ENCODE measurements at regions not wholly inside any gene's neighbourhood (a gene's known extent, or its start where the extent isn't known, plus 50 kb on each side); places are given as distances from the start of the nearest gene placed in this dataset.

GRCh38 chr6:170073846-170074245, 217.0 kb downstream of the DLL1 start:
- POLR2A ChIA-PET (ENCODE audit: partially characterized antibody), result no interaction called here
- Histone ChIP-seq H3K18ac (ENCODE audit: extremely low read depth, low read length) (no peak overlapping the region), H2AK5ac (ENCODE audit: low read depth, low read length) (no peak overlapping the region), H3K79me1 (ENCODE audit: low read depth, low read length) (no peaks in the 10 kb centered on the region), H2BK20ac (ENCODE audit: low read length) (no peak overlapping the region), H4K8ac (ENCODE audit: extremely low read depth, insufficient read depth, low read length) (no peak overlapping the region), H3K23ac (ENCODE audit: insufficient read length) (no peak overlapping the region), H3K56ac (replicated peaks; ENCODE audit: insufficient read length, low read depth, low read length) (no peak overlapping the region), H3K79me2 (ENCODE audit: control insufficient read depth in 1 of 2, insufficient read depth in 2 of 2, low read length in 2 of 2) (no peaks in the 10 kb centered on the region), H2BK5ac (ENCODE audit: low read depth, low read length) (no peak overlapping the region), H3K27ac (ENCODE audit: low read depth, low read length) (no peak overlapping the region), H2BK15ac (ENCODE audit: low read length) (0 out of 2 replicates have a peak overlapping the region, but pooled peaks have one; percentile 46), H4K20me1 (replicated peaks in 1 of 2; ENCODE audit: control insufficient read depth in 1 of 2, insufficient read depth in 2 of 2, low read length in 2 of 2) (no peaks in the 10 kb centered on the region), H2AFZ (ENCODE audit: low read length) (no peak overlapping the region), H4K5ac (ENCODE audit: insufficient read length, low read depth, low read length) (no peak overlapping the region), H2BK12ac (ENCODE audit: low read depth, low read length) (no peak overlapping the region), H3K4me1 (replicated peaks in 1 of 4; ENCODE audit: control insufficient read depth in 3 of 4, insufficient read depth in 4 of 4, low read length in 3 of 4) (peaks cover 0 to 2% (median 0%) of the 10 kb centered on the region in 4 experiments; a peak in 1 of 7 replicates), H3K14ac (ENCODE audit: insufficient read length) (no peak overlapping the region), H3K4me2 (ENCODE audit: insufficient read depth in 1 of 2, low read depth in 2 of 2, low read length in 2 of 2) (no peak overlapping the region), H2BK120ac (replicated peaks; ENCODE audit: low read depth, low read length) (no peak overlapping the region), H3K36me3 (ENCODE audit: control insufficient read depth in 2 of 4, insufficient read depth in 4 of 4, low read length in 3 of 4) (no peaks in the 10 kb centered on the region; a peak in 1 of 8 replicates), H3K9me3 (ENCODE audit: insufficient read depth in 2 of 2, low read depth in 1 of 2, low read length in 1 of 2) (peaks cover 6 to 9% of the 10 kb centered on the region in 2 experiments; a peak in 2 of 4 replicates), H3K23me2 (ENCODE audit: low read depth, low read length) (no peaks in the 10 kb centered on the region), H3K4ac (replicated peaks; ENCODE audit: insufficient read length, low read depth, low read length) (no peak overlapping the region), H3K4me3 (ENCODE audit: extremely low read depth in 1 of 4, insufficient read depth in 2 of 4, low read depth in 3 of 4, low read length in 4 of 4) (no peak overlapping the region), H4K91ac (replicated peaks; ENCODE audit: insufficient read length, low read length) (no peak overlapping the region), H3K27me3 (replicated peaks in 1 of 4; ENCODE audit: control insufficient read depth in 3 of 4, extremely low read depth in 1 of 4, insufficient read depth in 3 of 4, low read length in 3 of 4) (no peaks in the 10 kb centered on the region), H3K9ac (replicated peaks in 1 of 4; ENCODE audit: extremely low read depth in 1 of 4, low read depth in 3 of 4, low read length in 3 of 4) (no peak overlapping the region)
- WGBS, 2 experiments (ENCODE audit: extremely low coverage in 1 of 2, insufficient coverage in 1 of 2, insufficient read length in 1 of 2, insufficient replicate concordance in 2 of 2, low coverage in 1 of 2, low lambda C conversion rate in 2 of 2, missing lambda C conversion rate in 1 of 2), result 91% methylated on average over 13 of the region's 13 CpGs; no CpG with 5 or more reads in 1 of the 2 experiments
- DNase-seq (ENCODE audit: low read depth in 1 of 2, low spot score in 2 of 2) (no peak), FAIRE-seq (no peak)
- CTCF ChIA-PET (ENCODE audit: partially characterized antibody), result no interaction called here
- TF ChIP-seq BRCA1 (IDR thresholded peaks at IDR 0.05; ENCODE audit: low read depth, low read length) (no peak), SIX5 (IDR thresholded peaks at IDR 0.05; ENCODE audit: low read depth, low read length) (no peak), SRF (IDR thresholded peaks at IDR 0.05; ENCODE audit: low read depth, low read length) (no peak), POU5F1 (IDR thresholded peaks at IDR 0.05; ENCODE audit: low read depth, low read length) (no peak), TEAD4 (IDR thresholded peaks at IDR 0.05; ENCODE audit: low read depth, low read length) (no peak)
- TF ChIP-seq, protein P1, sequence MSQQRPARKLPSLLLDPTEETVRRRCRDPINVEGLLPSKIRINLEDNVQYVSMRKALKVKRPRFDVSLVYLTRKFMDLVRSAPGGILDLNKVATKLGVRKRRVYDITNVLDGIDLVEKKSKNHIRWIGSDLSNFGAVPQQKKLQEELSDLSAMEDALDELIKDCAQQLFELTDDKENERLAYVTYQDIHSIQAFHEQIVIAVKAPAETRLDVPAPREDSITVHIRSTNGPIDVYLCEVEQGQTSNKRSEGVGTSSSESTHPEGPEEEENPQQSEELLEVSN (IDR thresholded peaks at IDR 0.05), result 0 out of 2 replicates have a peak, but pooled peaks have one; percentile 21

Measured in H1 (cell line).